B cell (primary cell): ENCODE measurements at regions not wholly inside any gene's neighbourhood (a gene's known extent, or its start where the extent isn't known, plus 50 kb on each side); places are given as distances from the start of the nearest gene placed in this dataset.

Experiments used
- ATAC-seq: fragments of 200-7000 bp; cut with Tn5 transposase; one replicate; pipeline ENCODE4 v1.10.0; 2021; ENCODE audit warnings: low read depth, mild to moderate bottlenecking, moderate number of reproducible peaks, moderate library complexity
- CTCF ChIA-PET: fragments of 350-600 bp; sonication (Branson Sonifier 250); formaldehyde crosslinking; loops from one replicate; lab custom pipeline; 2021; ENCODE audit warnings: antibody characterized with exemption, inconsistent platforms; lab: Charles Lee
- POLR2A ChIA-PET: fragments of 350-600 bp; sonication (Branson Sonifier 250); formaldehyde crosslinking; loops from one replicate; lab custom pipeline; 2021; ENCODE audit warnings: antibody characterized with exemption; lab: Charles Lee
- DNase-seq: peaks from one replicate; pipeline ENCODE4 v3.0.0; 2013
- H2AFZ ChIP-seq: 2 replicates; pipeline ENCODE4 v1.6.1; 2012; ENCODE audit warnings: mild to moderate bottlenecking, low read depth, low read length; ENCODE audit not compliant: insufficient read depth, poor library complexity, severe bottlenecking
- H3K27ac ChIP-seq, 2 donors: 1 replicate in 1 of 2; 2 replicates in 1 of 2; pipeline ENCODE4 v1.5.1; 2012 to 2013; ENCODE audit warnings: low read length in 2 of 2, mild to moderate bottlenecking in 2 of 2, moderate library complexity in 1 of 2
- H3K27me3 ChIP-seq, 4 experiments: fragments of 200-600 bp in 1 of 4; sonication (generic) in 1 of 4; replicated peaks in 1 of 4; 1 replicate in 2 of 4; 2 replicates in 2 of 4; pipeline versions ENCODE4 v1.6.1 to v1.7.0; 2013 to 2016; ENCODE audit warnings: low read length in 3 of 4, mild to moderate bottlenecking in 2 of 4, mixed read lengths in 1 of 4, moderate library complexity in 1 of 4; ENCODE audit not compliant: insufficient read depth in 4 of 4, control insufficient read depth in 3 of 4; ENCODE audit errors: control extremely low read depth in 1 of 4
- H3K36me3 ChIP-seq, 2 experiments: replicated peaks in 1 of 2; 1 replicate in 1 of 2; 2 replicates in 1 of 2; pipeline versions ENCODE4 v1.6.1 to v1.7.1; 2013; ENCODE audit warnings: low read length in 1 of 2; ENCODE audit not compliant: insufficient read depth in 2 of 2, control insufficient read depth in 1 of 2; ENCODE audit errors: control extremely low read depth in 1 of 2, extremely low read depth in 1 of 2
- H3K4me1 ChIP-seq, 2 donors: fragments of 200-600 bp in 1 of 2; sonication (generic) in 1 of 2; 1 replicate in 1 of 2; 2 replicates in 1 of 2; pipeline versions ENCODE4 v1.5.1 to v1.6.1; 2013 to 2017; ENCODE audit warnings: low read length in 2 of 2; ENCODE audit not compliant: control insufficient read depth in 2 of 2, insufficient read depth in 2 of 2
- H3K4me2 ChIP-seq: replicated peaks from 2 replicates; pipeline ENCODE3; 2012; ENCODE audit warnings: mild to moderate bottlenecking, low read depth, low read length; ENCODE audit not compliant: poor library complexity, severe bottlenecking
- H3K4me3 ChIP-seq, 5 experiments: fragments of 200-600 bp in 1 of 5; sonication (generic) in 1 of 5; 1 replicate in 3 of 5; 2 replicates in 2 of 5; pipeline versions ENCODE4 v1.5.1 to v1.7.0; 2011 to 2016; ENCODE audit warnings: low read length in 4 of 5, mild to moderate bottlenecking in 4 of 5, low read depth in 2 of 5, control low read depth in 1 of 5, moderate library complexity in 1 of 5; ENCODE audit not compliant: insufficient read depth in 1 of 5; ENCODE audit errors: control extremely low read depth in 1 of 5, extremely low read depth in 1 of 5
- H3K79me2 ChIP-seq: fragments of 200-600 bp; sonication (generic); one replicate; pipeline ENCODE4 v1.6.0; 2016; ENCODE audit warnings: low read length; ENCODE audit not compliant: control insufficient read depth, insufficient read depth
- H3K9ac ChIP-seq: fragments of 200-600 bp; sonication (generic); 2 replicates; pipeline ENCODE4 v1.6.1; 2017; ENCODE audit warnings: mild to moderate bottlenecking, low read length, moderate library complexity
- H3K9me3 ChIP-seq, 3 donors: one replicate each; pipeline versions ENCODE4 v1.6.1 to v1.7.1; 2013; ENCODE audit warnings: low read length in 2 of 3; ENCODE audit not compliant: control insufficient read depth in 2 of 3, insufficient read depth in 1 of 3; ENCODE audit errors: control extremely low read depth in 1 of 3
- H4K20me1 ChIP-seq: 2 replicates; pipeline ENCODE4 v1.6.0; 2012; ENCODE audit warnings: mild to moderate bottlenecking, low read length; ENCODE audit not compliant: insufficient read depth, control insufficient read depth, poor library complexity, severe bottlenecking
- H3K27ac Mint-ChIP-seq: one replicate; pipeline ENCODE4 v1.8.0; 2021; ENCODE audit warnings: mixed read lengths
- H3K27me3 Mint-ChIP-seq: one replicate; pipeline ENCODE4 v1.8.0; 2021; ENCODE audit warnings: mixed read lengths
- H3K4me1 Mint-ChIP-seq: one replicate; pipeline ENCODE4 v1.8.0; 2021; ENCODE audit warnings: mixed read lengths
- H3K4me3 Mint-ChIP-seq: one replicate; pipeline ENCODE4 v1.8.0; 2021; ENCODE audit warnings: mixed read lengths
- H3K9me3 Mint-ChIP-seq: one replicate; pipeline ENCODE4 v1.8.0; 2022; ENCODE audit warnings: mixed read lengths; ENCODE audit not compliant: insufficient read depth
- CTCF ChIP-seq: fragments of 200-600 bp; IDR thresholded peaks from one replicate; pipeline ENCODE4 v1.8.0; 2022; ENCODE audit warnings: antibody characterized with exemption, mild to moderate bottlenecking
- EZH2 ChIP-seq: IDR thresholded peaks from 2 replicates; pipeline ENCODE4 v1.6.1; 2012; ENCODE audit warnings: borderline replicate concordance, low read depth, mild to moderate bottlenecking, moderate library complexity, low read length; ENCODE audit not compliant: insufficient read depth, poor library complexity, severe bottlenecking
- WGBS: methylation state at CpG from one replicate; pipeline ENCODE4 v1.1.5; 2013; ENCODE audit warnings: missing lambda C conversion rate; ENCODE audit not compliant: insufficient coverage; 5-methylcytosine and 5-hydroxymethylcytosine counted together
- intact Hi-C: fragments of 100-400 bp; cut with micrococcal nuclease; formaldehyde crosslinking; loops from one replicate; pipeline ENCODE4 v1.10.0; 2022

DNA sequence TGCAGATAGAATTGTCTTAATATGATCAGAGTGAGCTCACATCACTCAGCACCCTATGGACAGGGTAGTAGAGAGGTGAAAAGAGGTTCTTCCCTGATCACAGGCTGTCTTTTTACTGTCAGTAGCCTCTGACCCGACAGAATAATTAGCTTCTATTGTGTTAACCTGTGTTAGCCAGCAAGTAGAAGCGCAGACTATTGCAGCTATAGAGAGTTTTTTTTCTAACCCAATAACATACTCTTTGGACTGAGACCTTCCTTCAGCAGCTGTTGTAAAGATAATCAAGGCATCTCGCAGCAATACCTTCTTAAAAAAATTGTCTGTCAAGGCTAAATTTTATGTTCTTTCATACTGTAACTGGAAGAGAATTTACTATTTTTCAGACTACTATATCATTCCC is 670.4 kb downstream of the ADCYAP1 start:
- Histone ChIP-seq H2AFZ (no peak overlapping the region), H3K9me3 (no peaks in the 10 kb centered on the region), H3K27me3 (no peaks in the 10 kb centered on the region), H4K20me1 (no peaks in the 10 kb centered on the region), H3K27ac (no peak overlapping the region), H3K9ac (no peak overlapping the region), H3K4me1 (peaks cover 8 to 9% of the 10 kb centered on the region in 2 donors), H3K4me3 (no peak overlapping the region), H3K79me2 (no peaks in the 10 kb centered on the region), H3K36me3 (no peaks in the 10 kb centered on the region), H3K4me2 (no peak overlapping the region)
- intact Hi-C loops, result no loop called here
- CTCF ChIA-PET, result interaction anchor here (0.8 to 2.2 kb wide), 4 partner anchors 11 to 972 kb away, joined by 3 to 9 read pairs (median 3); no protein-coding TSS in a partner anchor
- H3K4me3 Mint-ChIP-seq, result no peak overlapping the region
- no CpG with 5 or more reads among the region's 3 CpGs for WGBS
- no peaks in the 10 kb centered on the region for H3K27me3 Mint-ChIP-seq
- ATAC-seq (no peak), DNase-seq (no peak)
- POLR2A ChIA-PET, result interaction anchor here (0.6 kb wide), 1 partner anchor 1385 kb away, joined by 9 read pairs; no protein-coding TSS in a partner anchor
- no peak for TF ChIP-seq EZH2
- TF ChIP-seq CTCF, result no peak
- no peaks in the 10 kb centered on the region for H3K9me3 Mint-ChIP-seq
- peaks cover 16% of the 10 kb centered on the region for H3K4me1 Mint-ChIP-seq
- no peak overlapping the region for H3K27ac Mint-ChIP-seq

DNA sequence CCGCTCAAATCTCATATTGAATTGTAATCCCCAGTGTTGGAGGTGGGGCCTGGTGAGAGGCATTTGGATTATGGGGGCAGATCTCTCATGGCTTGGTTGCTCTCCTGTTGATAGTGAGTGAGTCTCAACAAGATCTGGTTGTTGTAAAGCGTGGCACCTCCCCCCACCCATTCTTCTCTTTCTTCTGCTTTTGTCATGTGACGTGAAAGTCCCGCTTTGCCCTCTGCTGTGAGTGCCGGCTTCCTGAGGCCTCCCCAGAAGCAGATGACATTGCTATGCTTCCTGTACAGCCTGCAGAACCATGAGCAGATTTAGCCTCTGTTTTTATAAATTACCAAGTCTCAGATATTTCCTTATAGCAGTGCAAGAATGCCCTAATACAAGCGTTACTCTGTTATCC is 673.8 kb downstream of the ADCYAP1 start:
- ATAC-seq, result no peak
- no peak overlapping the region for H3K4me3 ChIP-seq
- no peaks in the 10 kb centered on the region for H3K9me3 ChIP-seq
- H4K20me1 ChIP-seq, result no peaks in the 10 kb centered on the region
- H3K27me3 Mint-ChIP-seq, result no peaks in the 10 kb centered on the region
- H3K4me2 ChIP-seq, result no peak overlapping the region
- ChIA-PET POLR2A (no interaction called here), CTCF (no interaction called here)
- intact Hi-C loops, result no loop called here
- H2AFZ ChIP-seq, result peak overlapping the region; percentile 23
- TF ChIP-seq CTCF (no peak), EZH2 (no peak)
- peaks cover 16% of the 10 kb centered on the region for H3K4me1 Mint-ChIP-seq
- DNase-seq, result peak; percentile 27
- no peak overlapping the region for H3K9ac ChIP-seq
- H3K27me3 ChIP-seq, result no peaks in the 10 kb centered on the region
- H3K4me3 Mint-ChIP-seq, result no peak overlapping the region
- 38% methylated on average over 3 of the region's 6 CpGs for WGBS
- H3K36me3 ChIP-seq, result no peaks in the 10 kb centered on the region
- H3K4me1 ChIP-seq, result peaks cover 8 to 9% of the 10 kb centered on the region in 2 donors
- no peak overlapping the region for H3K27ac Mint-ChIP-seq
- no peaks in the 10 kb centered on the region for H3K9me3 Mint-ChIP-seq
- no peaks in the 10 kb centered on the region for H3K79me2 ChIP-seq
- H3K27ac ChIP-seq, result no peak overlapping the region
